ENCODE measurements at regions not wholly inside any gene's neighbourhood (a gene's known extent, or its start where the extent isn't known, plus 50 kb on each side); places are given as distances from the start of the nearest gene placed in this dataset.

DNA sequence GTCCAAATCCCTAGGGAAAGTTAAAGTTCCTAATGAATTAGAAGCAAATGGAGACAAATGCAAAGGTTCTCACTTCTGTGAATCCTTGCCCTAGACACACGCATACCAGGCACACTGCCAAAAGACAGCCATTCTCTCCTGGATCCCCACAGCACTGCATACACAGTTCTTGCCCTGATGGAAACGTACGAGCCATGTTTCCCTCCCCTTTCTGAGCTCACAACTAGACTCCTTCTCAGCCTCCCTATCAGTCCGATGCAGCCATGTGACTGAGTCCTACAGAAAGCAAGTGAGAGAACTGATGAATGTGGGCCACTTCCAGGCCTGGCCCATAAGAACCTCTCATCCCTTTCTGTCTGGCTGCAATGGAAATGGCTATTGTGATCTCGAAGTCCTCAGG, 92.0 kb downstream of the ZNF608 start:
- no peak overlapping the region for H3K4me3 ChIP-seq (ENCODE audit: low read length)
- H3K9me3 ChIP-seq (replicated peaks; ENCODE audit: control insufficient read depth, low read depth, low read length), result no peaks in the 10 kb centered on the region
- 20% methylated on average over 1 of the region's 5 CpGs for WGBS (ENCODE audit: insufficient coverage)
- peak; percentile 44 for DNase-seq
- H3K36me3 ChIP-seq (ENCODE audit: control insufficient read depth, insufficient read depth, low read length), result no peaks in the 10 kb centered on the region
- peaks cover 41% of the 10 kb centered on the region for H3K4me1 ChIP-seq (ENCODE audit: control insufficient read depth, insufficient read depth, low read length)
- H3K27me3 ChIP-seq (ENCODE audit: control insufficient read depth, insufficient read depth, low read length), result no peaks in the 10 kb centered on the region
- no peak overlapping the region for H3K27ac ChIP-seq (ENCODE audit: low read length)

DNA sequence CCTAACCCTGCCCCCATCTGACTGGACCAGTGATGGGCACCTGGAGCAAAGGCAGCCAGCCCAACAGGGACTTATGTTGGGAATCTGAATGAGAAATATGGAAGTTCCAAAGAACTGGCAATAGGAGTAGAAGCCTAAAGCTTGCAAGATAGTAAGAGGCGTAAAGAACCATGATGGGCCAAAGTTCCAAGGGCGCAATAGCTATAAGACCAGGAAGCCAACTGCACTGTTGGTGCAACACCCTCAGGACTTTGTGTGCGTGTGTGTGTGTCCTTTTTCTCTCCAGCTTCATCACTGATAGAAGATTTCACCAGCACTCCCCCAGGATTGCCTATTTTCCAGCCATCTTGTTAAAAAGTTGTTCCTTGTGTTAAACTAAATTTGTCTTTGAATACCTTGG, 92.8 kb downstream of the ZNF608 start:
- no peak for DNase-seq
- 100% methylated on average over 2 of the region's 3 CpGs for WGBS (ENCODE audit: insufficient coverage)
- Histone ChIP-seq H3K27me3 (ENCODE audit: control insufficient read depth, insufficient read depth, low read length) (no peaks in the 10 kb centered on the region), H3K27ac (ENCODE audit: low read length) (no peak overlapping the region), H3K4me1 (ENCODE audit: control insufficient read depth, insufficient read depth, low read length) (peaks cover 44% of the 10 kb centered on the region), H3K36me3 (ENCODE audit: control insufficient read depth, insufficient read depth, low read length) (peaks cover 4% of the 10 kb centered on the region), H3K9me3 (replicated peaks; ENCODE audit: control insufficient read depth, low read depth, low read length) (no peaks in the 10 kb centered on the region), H3K4me3 (ENCODE audit: low read length) (no peak overlapping the region)

DNA sequence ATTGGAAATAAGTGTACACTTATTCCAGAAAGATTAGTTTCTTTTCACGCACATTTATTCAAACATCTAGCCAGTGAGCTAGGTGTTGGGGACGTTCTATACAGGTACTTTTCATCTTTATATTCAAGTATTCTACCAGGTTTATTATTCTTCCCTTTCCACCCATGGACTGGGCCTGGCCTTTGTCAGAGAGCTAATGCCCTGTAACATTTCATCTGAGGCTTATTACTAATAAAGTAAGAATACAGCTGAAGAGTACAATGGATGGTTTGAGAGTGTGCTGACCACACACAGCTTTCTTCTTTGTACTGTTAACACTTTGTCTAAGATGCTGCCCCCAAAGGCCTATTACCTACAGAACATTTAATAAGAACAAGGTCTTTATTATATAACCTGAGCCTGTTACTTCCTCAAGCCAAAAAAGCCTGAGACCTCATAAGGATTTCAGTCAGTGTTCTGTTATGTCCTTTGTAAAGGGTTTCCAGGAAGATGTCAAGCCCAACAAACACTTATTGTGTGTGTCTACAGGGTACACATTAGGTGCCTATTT, 93.5 kb downstream of the ZNF608 start:
- Histone ChIP-seq H3K4me1 (ENCODE audit: control insufficient read depth, insufficient read depth, low read length) (peaks cover 49% of the 10 kb centered on the region), H3K4me3 (ENCODE audit: low read length) (no peak overlapping the region), H3K36me3 (ENCODE audit: control insufficient read depth, insufficient read depth, low read length) (peaks cover 11% of the 10 kb centered on the region), H3K27ac (ENCODE audit: low read length) (no peak overlapping the region), H3K27me3 (ENCODE audit: control insufficient read depth, insufficient read depth, low read length) (no peaks in the 10 kb centered on the region), H3K9me3 (replicated peaks; ENCODE audit: control insufficient read depth, low read depth, low read length) (no peaks in the 10 kb centered on the region)
- no peak for DNase-seq
- no CpG with 5 or more reads among the region's 2 CpGs for WGBS (ENCODE audit: insufficient coverage)

DNA sequence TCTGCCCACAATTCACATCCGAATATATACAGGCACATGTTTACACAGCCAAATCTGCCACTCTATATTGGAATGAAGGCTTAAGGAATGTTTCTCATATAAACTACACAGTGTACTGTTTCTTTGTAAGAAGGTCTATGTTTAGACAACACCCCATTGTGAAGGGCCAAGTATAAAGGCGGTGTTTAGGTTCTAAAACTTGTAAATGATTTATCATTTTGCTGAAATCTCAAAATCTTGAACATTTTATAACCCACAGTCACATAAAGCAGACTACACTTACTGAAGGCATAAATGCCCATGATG, 94.0 kb downstream of the ZNF608 start:
- H3K4me1 ChIP-seq (ENCODE audit: control insufficient read depth, insufficient read depth, low read length), result peaks cover 49% of the 10 kb centered on the region
- no peak for DNase-seq
- no peaks in the 10 kb centered on the region for H3K9me3 ChIP-seq (replicated peaks; ENCODE audit: control insufficient read depth, low read depth, low read length)
- H3K27ac ChIP-seq (ENCODE audit: low read length), result peak overlapping the region; percentile 92
- no CpG with 5 or more reads among the region's 2 CpGs for WGBS (ENCODE audit: insufficient coverage)
- peaks cover 15% of the 10 kb centered on the region for H3K36me3 ChIP-seq (ENCODE audit: control insufficient read depth, insufficient read depth, low read length)
- no peaks in the 10 kb centered on the region for H3K27me3 ChIP-seq (ENCODE audit: control insufficient read depth, insufficient read depth, low read length)
- H3K4me3 ChIP-seq (ENCODE audit: low read length), result no peak overlapping the region

DNA sequence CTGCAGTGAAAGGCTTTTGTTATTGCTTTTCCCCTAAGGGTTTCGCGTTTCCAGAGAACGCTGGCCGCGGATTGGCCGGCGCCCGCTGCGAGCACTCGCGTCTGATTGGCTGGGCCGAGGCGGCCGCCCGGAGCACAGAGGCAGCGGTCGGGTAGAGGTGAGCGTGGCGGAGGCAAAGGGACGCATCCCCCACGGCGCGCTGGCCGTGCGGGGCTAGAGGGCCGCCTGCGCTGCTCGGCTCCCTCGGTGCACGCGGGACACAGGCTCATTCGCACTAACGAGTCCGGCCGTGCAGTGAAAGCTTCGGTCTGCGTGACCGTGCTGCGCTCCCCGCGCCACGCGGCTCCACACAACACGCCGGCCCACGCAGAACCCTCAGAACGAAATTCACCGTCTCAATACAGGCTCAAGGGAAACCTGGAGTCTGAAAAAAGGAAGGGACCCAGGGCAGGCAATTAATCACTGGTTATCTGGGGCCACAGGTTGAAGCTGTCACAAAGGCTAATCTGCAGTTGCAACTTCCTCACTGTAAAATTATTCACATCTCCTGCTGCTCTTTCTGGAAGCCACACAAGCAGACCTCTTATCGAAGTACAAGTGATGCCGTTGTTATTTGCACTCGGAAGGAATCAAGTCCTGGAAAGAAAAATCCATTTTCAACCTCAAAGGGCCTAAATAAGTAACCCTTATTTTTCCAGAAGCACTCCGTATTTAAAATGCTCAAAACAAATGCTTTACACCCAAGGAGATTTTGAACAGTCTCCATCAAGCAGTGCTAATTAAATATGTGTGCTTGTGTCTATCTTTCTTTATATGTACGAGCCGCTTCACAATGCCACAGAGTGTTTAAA, 94.6 kb downstream of the ZNF608 start:
- WGBS (ENCODE audit: insufficient coverage), result under 1% methylated on average over 43 of the region's 54 CpGs
- DNase-seq, result peak; percentile 97
- peaks cover 47% of the 10 kb centered on the region for H3K4me1 ChIP-seq (ENCODE audit: control insufficient read depth, insufficient read depth, low read length)

DNA sequence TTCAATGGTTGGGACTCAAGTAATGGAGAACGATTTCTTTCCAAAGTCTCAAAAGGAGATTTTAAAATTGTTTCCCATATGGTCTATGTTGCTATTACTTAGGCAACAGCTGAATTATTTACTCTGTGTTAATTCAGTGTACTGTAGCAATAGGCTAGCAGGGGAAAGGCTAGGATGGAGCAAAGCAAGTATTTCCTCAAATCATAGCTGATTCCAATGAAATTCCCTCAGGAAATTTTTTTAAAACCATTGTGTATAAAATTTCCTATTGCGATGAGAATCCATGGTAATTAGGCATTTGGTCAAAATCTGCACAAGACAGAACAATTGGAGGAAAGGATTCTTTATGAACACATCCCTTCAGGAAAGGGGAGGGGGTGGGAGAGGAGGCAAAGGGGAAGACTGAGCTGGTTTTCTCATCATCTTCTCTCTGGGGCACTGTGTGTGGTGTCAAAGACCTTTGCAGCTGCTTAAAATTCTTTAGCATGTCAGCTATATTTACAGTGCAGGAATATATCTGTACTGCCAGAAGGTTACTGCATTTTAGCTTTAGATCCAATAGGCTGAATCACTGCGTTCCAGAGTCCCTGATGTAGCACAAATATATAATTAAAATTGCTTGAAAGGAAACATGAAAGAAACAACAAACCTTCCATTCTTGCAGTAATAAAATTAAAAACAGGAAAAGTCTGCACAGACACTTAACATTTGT, 95.3 kb downstream of the ZNF608 start:
- no peaks in the 10 kb centered on the region for H3K9me3 ChIP-seq (replicated peaks; ENCODE audit: control insufficient read depth, low read depth, low read length)
- no CpG with 5 or more reads among the region's 3 CpGs for WGBS (ENCODE audit: insufficient coverage)
- H3K36me3 ChIP-seq (ENCODE audit: control insufficient read depth, insufficient read depth, low read length), result peaks cover 25% of the 10 kb centered on the region
- no peaks in the 10 kb centered on the region for H3K27me3 ChIP-seq (ENCODE audit: control insufficient read depth, insufficient read depth, low read length)
- peaks cover 42% of the 10 kb centered on the region for H3K4me1 ChIP-seq (ENCODE audit: control insufficient read depth, insufficient read depth, low read length)
- peak; percentile 99 for DNase-seq
- peak overlapping the region; percentile 56 for H3K4me3 ChIP-seq (ENCODE audit: low read length)
- peak overlapping the region; percentile 92 for H3K27ac ChIP-seq (ENCODE audit: low read length)

More for the DNA sequence above, 94.6 kb downstream of the ZNF608 start:
- no peaks in the 10 kb centered on the region for H3K27me3 ChIP-seq (ENCODE audit: control insufficient read depth, insufficient read depth, low read length)
- no peaks in the 10 kb centered on the region for H3K9me3 ChIP-seq (replicated peaks; ENCODE audit: control insufficient read depth, low read depth, low read length)
- peaks cover 21% of the 10 kb centered on the region for H3K36me3 ChIP-seq (ENCODE audit: control insufficient read depth, insufficient read depth, low read length)
- peak overlapping the region; percentile 92 for H3K27ac ChIP-seq (ENCODE audit: low read length)
- H3K4me3 ChIP-seq (ENCODE audit: low read length), result peak overlapping the region; percentile 56

DNA sequence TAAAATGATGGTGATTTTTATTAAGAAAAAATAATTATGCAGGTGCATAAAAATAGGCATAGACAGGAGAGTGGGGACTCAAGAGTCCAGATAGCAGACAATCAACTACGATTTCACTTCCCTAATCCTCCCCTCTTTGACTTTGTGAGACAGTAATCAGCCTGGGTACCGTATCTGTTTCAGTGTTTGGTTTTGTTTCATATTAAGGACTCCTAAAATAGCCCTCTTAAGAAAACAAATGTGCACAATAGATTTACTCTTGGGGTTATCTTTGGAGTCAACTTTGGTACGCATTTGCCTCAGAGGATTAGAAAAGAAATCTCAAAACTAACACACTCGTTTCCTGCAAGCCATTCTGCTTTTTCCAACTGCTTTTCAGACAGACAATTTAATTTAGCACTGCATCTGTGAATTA, 96.3 kb downstream of the ZNF608 start:
- H3K4me1 ChIP-seq (ENCODE audit: control insufficient read depth, insufficient read depth, low read length), result peaks cover 35% of the 10 kb centered on the region
- no peaks in the 10 kb centered on the region for H3K27me3 ChIP-seq (ENCODE audit: control insufficient read depth, insufficient read depth, low read length)
- peak; percentile 81 for DNase-seq
- H3K36me3 ChIP-seq (ENCODE audit: control insufficient read depth, insufficient read depth, low read length), result peaks cover 30% of the 10 kb centered on the region
- no peak overlapping the region for H3K4me3 ChIP-seq (ENCODE audit: low read length)
- H3K9me3 ChIP-seq (replicated peaks; ENCODE audit: control insufficient read depth, low read depth, low read length), result no peaks in the 10 kb centered on the region
- WGBS (ENCODE audit: insufficient coverage), result no CpG with 5 or more reads among the region's 4 CpGs
- peak overlapping the region; percentile 92 for H3K27ac ChIP-seq (ENCODE audit: low read length)

DNA sequence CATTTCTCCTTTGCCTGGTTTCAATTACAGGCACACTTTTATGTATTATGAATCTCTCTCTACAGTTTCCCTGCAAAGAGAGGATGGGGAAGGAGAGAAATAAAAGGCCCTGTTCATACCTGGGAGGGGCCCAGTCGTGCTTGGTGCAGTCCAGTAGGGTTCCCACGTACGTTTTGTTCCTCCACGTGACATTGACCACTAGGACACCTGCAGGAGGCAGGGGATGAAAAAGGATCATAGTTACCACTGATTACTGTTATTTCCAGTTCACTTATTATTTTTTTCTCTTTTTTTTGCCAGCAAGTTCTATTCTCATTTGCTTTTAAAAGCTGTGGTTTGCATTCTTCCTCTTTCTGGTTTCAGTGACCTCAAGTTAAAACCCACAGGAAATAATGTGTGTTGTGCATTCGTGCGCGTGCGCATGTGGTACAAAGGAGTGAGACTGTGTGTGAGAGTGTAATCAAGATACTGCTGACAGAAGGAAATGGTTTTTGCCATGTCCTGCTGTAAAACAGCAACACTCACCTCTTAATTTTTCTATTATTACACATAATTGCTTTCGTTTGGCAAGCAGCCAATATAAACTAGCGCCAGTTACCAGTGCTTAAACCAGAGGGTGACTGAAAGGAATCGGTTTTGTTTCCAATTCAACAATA, 96.8 kb downstream of the ZNF608 start:
- H3K36me3 ChIP-seq (ENCODE audit: control insufficient read depth, insufficient read depth, low read length), result peaks cover 30% of the 10 kb centered on the region
- peak overlapping the region; percentile 92 for H3K27ac ChIP-seq (ENCODE audit: low read length)
- H3K9me3 ChIP-seq (replicated peaks; ENCODE audit: control insufficient read depth, low read depth, low read length), result no peaks in the 10 kb centered on the region
- DNase-seq, result peak; percentile 94
- H3K27me3 ChIP-seq (ENCODE audit: control insufficient read depth, insufficient read depth, low read length), result no peaks in the 10 kb centered on the region
- WGBS (ENCODE audit: insufficient coverage), result no CpG with 5 or more reads among the region's 11 CpGs
- H3K4me1 ChIP-seq (ENCODE audit: control insufficient read depth, insufficient read depth, low read length), result peaks cover 31% of the 10 kb centered on the region
- H3K4me3 ChIP-seq (ENCODE audit: low read length), result no peak overlapping the region

DNA sequence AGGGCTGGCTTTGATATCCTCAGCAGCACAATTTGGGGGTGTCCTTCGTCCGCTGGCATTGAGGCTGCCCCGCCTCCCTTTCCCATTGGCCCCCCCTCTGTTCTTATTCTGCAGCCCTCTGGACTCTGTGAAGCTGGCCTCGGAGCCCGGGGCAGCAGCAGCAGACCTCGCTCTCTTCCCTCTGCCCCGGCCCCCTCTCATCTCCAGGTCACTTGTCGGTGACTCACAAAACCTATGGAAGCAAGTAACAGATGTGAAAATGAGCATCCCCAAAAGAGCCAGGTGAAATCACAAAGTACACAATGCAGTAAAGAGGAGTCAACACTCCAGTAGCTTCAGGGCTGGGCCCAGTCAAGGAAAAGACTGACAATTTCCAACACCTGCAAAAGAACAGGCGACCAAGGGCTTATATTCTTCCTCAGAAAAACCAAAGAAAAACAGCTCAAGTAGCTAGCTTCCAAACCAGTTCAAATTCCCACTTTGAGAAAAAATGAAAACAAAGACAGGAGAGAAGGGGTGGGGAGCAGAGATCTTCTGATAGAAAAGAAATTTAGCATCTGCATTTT, 97.5 kb downstream of the ZNF608 start:
- H3K4me3 ChIP-seq (ENCODE audit: low read length), result no peak overlapping the region
- H3K36me3 ChIP-seq (ENCODE audit: control insufficient read depth, insufficient read depth, low read length), result peaks cover 33% of the 10 kb centered on the region
- peak overlapping the region; percentile 92 for H3K27ac ChIP-seq (ENCODE audit: low read length)
- H3K9me3 ChIP-seq (replicated peaks; ENCODE audit: control insufficient read depth, low read depth, low read length), result no peaks in the 10 kb centered on the region
- 61% methylated on average over 4 of the region's 9 CpGs for WGBS (ENCODE audit: insufficient coverage)
- peaks cover 27% of the 10 kb centered on the region for H3K4me1 ChIP-seq (ENCODE audit: control insufficient read depth, insufficient read depth, low read length)
- DNase-seq, result no peak
- H3K27me3 ChIP-seq (ENCODE audit: control insufficient read depth, insufficient read depth, low read length), result no peaks in the 10 kb centered on the region

DNA sequence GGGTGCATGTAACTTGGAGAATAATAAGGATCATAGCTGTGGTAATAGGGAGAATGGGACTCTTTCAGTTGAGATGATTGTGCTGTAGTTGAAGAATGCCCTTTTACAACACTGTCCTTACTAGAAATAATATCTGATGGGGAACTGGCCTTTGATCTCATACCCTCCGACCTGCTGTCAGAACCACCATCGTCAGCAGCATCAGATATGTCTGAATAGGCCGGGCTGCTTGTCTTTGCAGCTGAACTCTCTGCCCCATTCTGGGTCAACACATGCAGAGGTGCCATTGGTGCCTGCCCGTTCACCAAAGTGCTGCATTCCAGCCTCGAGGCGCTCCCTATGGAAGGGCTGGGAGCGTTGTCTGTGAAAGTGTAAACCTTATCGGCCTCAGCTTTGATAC, 99.1 kb downstream of the ZNF608 start:
- H3K27ac ChIP-seq (ENCODE audit: low read length), result no peak overlapping the region
- peaks cover 27% of the 10 kb centered on the region for H3K4me1 ChIP-seq (ENCODE audit: control insufficient read depth, insufficient read depth, low read length)
- 95% methylated on average over 8 of the region's 8 CpGs for WGBS (ENCODE audit: insufficient coverage)
- no peaks in the 10 kb centered on the region for H3K9me3 ChIP-seq (replicated peaks; ENCODE audit: control insufficient read depth, low read depth, low read length)
- DNase-seq, result no peak
- no peaks in the 10 kb centered on the region for H3K27me3 ChIP-seq (ENCODE audit: control insufficient read depth, insufficient read depth, low read length)
- peaks cover 37% of the 10 kb centered on the region for H3K36me3 ChIP-seq (ENCODE audit: control insufficient read depth, insufficient read depth, low read length)
- no peak overlapping the region for H3K4me3 ChIP-seq (ENCODE audit: low read length)

Measured in muscle of leg (tissue), 3 donors.